SH-SY5Y (cell line): ENCODE measurements at regions not wholly inside any gene's neighbourhood (a gene's known extent, or its start where the extent isn't known, plus 50 kb on each side); places are given as distances from the start of the nearest gene placed in this dataset.

ENCODE experiments used
- GATA2 ChIP-seq: IDR thresholded peaks from 2 replicates; pipeline ENCODE4 v1.6.1; 2011; ENCODE audit warnings: mild to moderate bottlenecking, low read depth, low read length
- GATA3 ChIP-seq: IDR thresholded peaks from 2 replicates; pipeline ENCODE4 v1.6.1; 2011; ENCODE audit warnings: low read depth, mild to moderate bottlenecking, low read length, moderate library complexity

DNA sequence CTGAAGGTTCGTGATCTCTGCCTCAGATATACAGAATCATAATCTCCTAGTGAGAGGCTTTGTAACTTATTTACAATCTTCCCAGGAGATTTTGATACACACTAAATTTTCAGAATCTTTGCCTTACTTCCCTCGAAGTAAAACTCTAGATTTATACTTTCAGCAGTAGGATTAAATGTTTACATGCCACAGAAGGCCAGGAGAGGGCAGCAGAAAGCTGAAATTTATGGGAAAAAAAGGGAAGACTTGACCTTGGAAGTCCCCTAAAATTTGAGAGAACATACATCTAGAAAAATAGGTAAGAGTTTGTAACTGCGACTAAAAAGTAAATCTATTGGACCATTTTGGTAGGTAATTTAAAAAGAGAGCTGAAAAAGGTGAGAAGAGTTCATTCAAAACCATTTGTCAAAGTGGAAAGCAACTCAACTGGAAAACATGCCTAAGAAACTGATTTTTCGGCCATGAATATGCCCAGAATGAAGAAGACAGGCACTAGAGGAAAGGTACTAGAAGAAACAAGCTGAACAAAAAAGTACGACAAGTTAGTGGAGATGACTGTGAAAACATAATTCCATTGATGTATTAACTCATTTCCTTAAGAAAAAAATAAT, 242.0 kb upstream of the MDGA2 start:
- TF ChIP-seq GATA3 (no peak), GATA2 (no peak)

DNA sequence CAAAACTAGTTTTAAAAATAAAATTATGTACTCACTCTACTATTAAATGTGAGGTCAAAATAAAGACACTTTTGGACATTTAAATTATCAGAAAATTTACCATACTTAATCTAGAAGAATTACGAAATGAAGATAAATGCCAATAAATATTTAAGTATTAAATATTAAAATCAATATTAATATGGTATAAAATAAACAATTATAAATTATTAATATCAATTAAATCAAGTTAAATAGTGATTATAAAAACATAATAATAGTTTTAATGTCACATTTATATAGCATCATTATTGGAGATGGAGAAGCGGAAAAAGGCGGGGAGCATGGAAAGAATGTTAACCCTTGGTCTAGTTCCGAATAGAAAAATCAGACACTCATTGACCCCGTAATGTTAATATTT, 224.3 kb upstream of the MDGA2 start:
- no peak for TF ChIP-seq GATA3
- no peak for TF ChIP-seq GATA2

GRCh38 chr14:47874350-47874749, 198.9 kb upstream of the MDGA2 start:
- no peak for TF ChIP-seq GATA2
- TF ChIP-seq GATA3: no peak

- TF ChIP-seq GATA2: no peak
- no peak for TF ChIP-seq GATA3
Measured at GRCh38 chr14:47872588-47872987, 197.2 kb upstream of the MDGA2 start.

GRCh38 chr14:47863441-47863840, 188.0 kb upstream of the MDGA2 start:
- TF ChIP-seq GATA2: no peak
- no peak for TF ChIP-seq GATA3

- TF ChIP-seq GATA2 (no peak), GATA3 (no peak)
Measured at GRCh38 chr14:47857646-47858045, 182.2 kb upstream of the MDGA2 start.

- TF ChIP-seq GATA3: no peak
- no peak for TF ChIP-seq GATA2
Measured at GRCh38 chr14:47852278-47852677, 176.9 kb upstream of the MDGA2 start.

DNA sequence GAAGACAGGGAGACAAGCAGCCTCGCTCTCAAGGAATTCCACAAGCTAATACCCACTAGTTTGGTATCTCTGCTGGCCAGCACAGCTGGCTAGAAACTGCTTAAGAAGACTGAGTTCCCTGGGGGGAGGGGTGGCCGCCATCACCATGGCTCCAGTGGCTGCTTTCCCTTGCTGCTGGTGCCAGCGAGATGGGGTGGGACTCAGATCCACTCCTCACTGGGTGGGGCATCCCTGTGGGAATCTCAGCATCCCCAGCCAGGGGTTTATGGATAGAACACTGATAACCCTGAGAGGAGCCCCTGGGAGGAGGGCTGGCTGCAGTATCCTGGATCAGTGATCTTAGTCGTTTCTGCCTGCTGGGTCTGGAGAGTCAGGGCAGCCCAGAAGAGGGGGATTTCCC, 170.6 kb upstream of the MDGA2 start:
- TF ChIP-seq GATA2 (no peak), GATA3 (no peak)

DNA sequence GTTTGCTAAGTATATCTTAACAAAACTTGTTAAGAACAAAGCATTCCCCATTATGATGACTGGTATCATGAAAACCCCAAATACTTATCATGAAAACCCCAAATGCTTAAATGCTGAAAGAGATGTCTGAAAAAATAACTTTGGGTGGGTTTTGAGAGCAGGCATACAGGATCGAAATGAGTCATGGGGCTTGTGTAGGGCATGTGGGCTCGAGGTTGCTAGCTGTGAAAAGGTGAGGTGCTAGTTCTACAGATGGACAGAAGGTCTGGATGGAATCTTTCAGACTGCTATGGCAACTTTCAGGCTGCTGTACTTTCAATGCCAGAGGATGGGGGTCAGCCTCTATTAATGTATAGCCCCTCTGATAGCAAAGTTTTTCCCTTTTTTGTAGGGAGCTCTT, 167.8 kb upstream of the MDGA2 start:
- TF ChIP-seq GATA2 (no peak), GATA3 (no peak)

GRCh38 chr14:47833011-47833410, 157.6 kb upstream of the MDGA2 start:
- no peak for TF ChIP-seq GATA3
- TF ChIP-seq GATA2: no peak

- TF ChIP-seq GATA2 (no peak), GATA3 (no peak)
Measured at GRCh38 chr14:47826809-47827208, 151.4 kb upstream of the MDGA2 start.

GRCh38 chr14:47822326-47822725, 146.9 kb upstream of the MDGA2 start:
- TF ChIP-seq GATA2: no peak
- TF ChIP-seq GATA3: no peak

- no peak for TF ChIP-seq GATA2
Measured at GRCh38 chr14:47821135-47821534, 145.7 kb upstream of the MDGA2 start.

GRCh38 chr14:47790477-47790876, 115.1 kb upstream of the MDGA2 start:
- TF ChIP-seq GATA3: no peak

DNA sequence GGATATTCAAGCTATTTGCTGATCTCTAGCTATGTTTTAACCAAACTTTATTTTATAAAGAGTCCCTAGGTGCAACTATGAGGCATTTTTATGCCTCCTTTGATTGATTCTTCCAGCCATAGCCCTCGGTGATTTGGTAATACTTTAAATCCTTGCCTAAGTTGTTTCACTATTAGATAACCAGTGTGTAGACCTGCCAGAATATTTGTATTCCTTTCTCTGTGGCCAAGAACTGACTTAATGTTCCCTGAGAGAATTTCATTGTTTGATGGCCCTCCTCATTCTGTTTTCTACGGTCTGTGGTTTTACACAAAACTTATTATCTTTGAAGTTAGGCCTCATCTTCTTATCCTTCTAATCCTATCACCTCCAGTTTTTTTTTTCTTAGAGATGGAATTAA, 109.7 kb upstream of the MDGA2 start:
- TF ChIP-seq GATA2 (no peak), GATA3 (no peak)

DNA sequence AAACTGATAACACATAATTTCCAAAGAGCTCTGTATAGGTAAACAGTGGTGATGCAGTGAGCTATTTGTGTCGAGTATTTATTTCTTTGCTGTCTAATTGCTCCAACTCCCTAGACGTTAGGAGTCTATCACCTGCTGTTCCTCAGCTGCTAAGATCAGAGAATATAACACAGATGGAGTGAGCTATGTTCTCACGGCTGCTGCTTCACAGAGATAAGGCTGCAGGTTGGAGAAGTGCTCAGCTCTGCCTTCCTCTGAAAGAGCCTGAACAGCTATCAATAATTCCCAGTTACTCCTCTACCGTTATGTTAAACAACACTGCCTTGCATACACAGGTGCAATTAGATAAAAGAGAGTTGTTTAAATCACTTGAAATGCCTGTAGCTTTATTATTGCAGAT, 103.2 kb upstream of the MDGA2 start:
- TF ChIP-seq GATA3: no peak
- no peak for TF ChIP-seq GATA2
